ENCODE measurements at regions not wholly inside any gene's neighbourhood (a gene's known extent, or its start where the extent isn't known, plus 50 kb on each side); places are given as distances from the start of the nearest gene placed in this dataset.

- H3K4me1 ChIP-seq (ENCODE audit: control insufficient read depth, extremely low read depth, insufficient read depth, low read length), result no peaks in the 10 kb centered on the region
- H3K9me3 ChIP-seq (replicated peaks; ENCODE audit: control insufficient read depth, insufficient read depth, low read length), result no peaks in the 10 kb centered on the region
- FAIRE-seq, result no peak
- POLR2A ChIA-PET, result no interaction called here
- H3K36me3 ChIP-seq (ENCODE audit: control insufficient read depth in 2 of 2, extremely low read depth in 1 of 2, insufficient read depth in 2 of 2, low read length in 2 of 2), result no peaks in the 10 kb centered on the region
- TF ChIP-seq MAX (IDR thresholded peaks at IDR 0.05; ENCODE audit: insufficient read depth, insufficient read length) (no peak), POLR2AphosphoS5 (IDR thresholded peaks at IDR 0.05; ENCODE audit: insufficient read depth, low read depth, low read length) (no peak)
- no peak overlapping the region for H3K4me2 ChIP-seq (ENCODE audit: insufficient read depth, low read length)
- no peak overlapping the region for H3K9ac ChIP-seq (replicated peaks; ENCODE audit: extremely low read depth, insufficient read depth, low read length)
- DNase-seq (ENCODE audit: low read depth, low spot score), result no peak
- intact Hi-C loops (cut with micrococcal nuclease) (no loop called here), dilution Hi-C loops (cut with MboI; ENCODE audit: extremely low pct_ligation_motif_present, low sequenced_read_pairs) (no loop called here)
- CTCF ChIA-PET, result no interaction called here
- no peaks in the 10 kb centered on the region for H3K79me2 ChIP-seq (ENCODE audit: control insufficient read depth, insufficient read depth, low read length)
- no peak overlapping the region for H2AFZ ChIP-seq (ENCODE audit: low read depth, low read length)
- no peaks in the 10 kb centered on the region for H3K27me3 ChIP-seq (ENCODE audit: control insufficient read depth in 2 of 2, insufficient read depth in 2 of 2, low read length in 2 of 2)
- no peaks in the 10 kb centered on the region for H4K20me1 ChIP-seq (replicated peaks; ENCODE audit: control insufficient read depth, extremely low read depth, insufficient read depth, low read length)
- no TSS peak for BruUV-seq (replicated peaks)
- H3K9me1 ChIP-seq (replicated peaks; ENCODE audit: control insufficient read depth, extremely low read depth, insufficient read depth, low read length), result no peaks in the 10 kb centered on the region
- no peak overlapping the region for H3K4me3 ChIP-seq (replicated peaks in 1 of 3; ENCODE audit: insufficient read depth in 1 of 3, low read depth in 1 of 3, low read length in 3 of 3)
- no peak overlapping the region for H3K27ac ChIP-seq (ENCODE audit: insufficient read depth, low read depth, low read length)
Observed at GRCh38 chr9:80732506-80732905, 956.8 kb downstream of the TLE1 start.

- DNase-seq (ENCODE audit: low read depth, low spot score) (no peak), FAIRE-seq (no peak)
- Histone ChIP-seq H3K4me3 (replicated peaks in 1 of 3; ENCODE audit: insufficient read depth in 1 of 3, low read depth in 1 of 3, low read length in 3 of 3) (no peak overlapping the region), H3K9me1 (replicated peaks; ENCODE audit: control insufficient read depth, extremely low read depth, insufficient read depth, low read length) (no peaks in the 10 kb centered on the region), H2AFZ (ENCODE audit: low read depth, low read length) (no peak overlapping the region), H3K9me3 (replicated peaks; ENCODE audit: control insufficient read depth, insufficient read depth, low read length) (no peaks in the 10 kb centered on the region), H3K27me3 (ENCODE audit: control insufficient read depth in 2 of 2, insufficient read depth in 2 of 2, low read length in 2 of 2) (no peaks in the 10 kb centered on the region), H3K4me2 (ENCODE audit: insufficient read depth, low read length) (no peak overlapping the region), H3K27ac (ENCODE audit: insufficient read depth, low read depth, low read length) (no peak overlapping the region), H3K36me3 (ENCODE audit: control insufficient read depth in 2 of 2, extremely low read depth in 1 of 2, insufficient read depth in 2 of 2, low read length in 2 of 2) (no peaks in the 10 kb centered on the region), H3K9ac (replicated peaks; ENCODE audit: extremely low read depth, insufficient read depth, low read length) (no peak overlapping the region), H4K20me1 (replicated peaks; ENCODE audit: control insufficient read depth, extremely low read depth, insufficient read depth, low read length) (no peaks in the 10 kb centered on the region), H3K4me1 (ENCODE audit: control insufficient read depth, extremely low read depth, insufficient read depth, low read length) (no peaks in the 10 kb centered on the region), H3K79me2 (ENCODE audit: control insufficient read depth, insufficient read depth, low read length) (no peaks in the 10 kb centered on the region)
- POLR2A ChIA-PET, result no interaction called here
- TF ChIP-seq JUN (IDR thresholded peaks at IDR 0.05; ENCODE audit: borderline replicate concordance, insufficient read depth, insufficient read length, low read depth) (no peak), MYC (IDR thresholded peaks at IDR 0.05; ENCODE audit: low read depth, low read length) (no peak), GATA2 (IDR thresholded peaks at IDR 0.05; ENCODE audit: insufficient read depth, insufficient read length, low read depth, low read length) (no peak), POLR2AphosphoS5 (IDR thresholded peaks at IDR 0.05; ENCODE audit: insufficient read depth, low read depth, low read length) (no peak), FOS (IDR thresholded peaks at IDR 0.05; ENCODE audit: borderline replicate concordance, insufficient read depth, low read length) (no peak), CTCF (IDR thresholded peaks at IDR 0.05; ENCODE audit: extremely low read depth in 1 of 2, insufficient read depth in 1 of 2, low read depth in 1 of 2, low read length in 2 of 2) (no peak), POLR2A (IDR thresholded peaks at IDR 0.05; ENCODE audit: low read depth, low read length) (no peak), EZH2 (IDR thresholded peaks at IDR 0.05; ENCODE audit: borderline replicate concordance, low read depth, low read length, severe bottlenecking) (no peak), MAX (IDR thresholded peaks at IDR 0.05; ENCODE audit: insufficient read depth, insufficient read length) (no peak)
- CTCF ChIA-PET, result no interaction called here
- dilution Hi-C loops (cut with MboI; ENCODE audit: extremely low pct_ligation_motif_present, low sequenced_read_pairs), result no loop called here
- intact Hi-C loops (cut with micrococcal nuclease), result no loop called here
- no TSS peak for BruUV-seq (replicated peaks)
Observed at GRCh38 chr9:80720579-80720978, 968.8 kb downstream of the TLE1 start.
